ENCODE measurements at regions not wholly inside any gene's neighbourhood (a gene's known extent, or its start where the extent isn't known, plus 50 kb on each side); places are given as distances from the start of the nearest gene placed in this dataset.

DNA sequence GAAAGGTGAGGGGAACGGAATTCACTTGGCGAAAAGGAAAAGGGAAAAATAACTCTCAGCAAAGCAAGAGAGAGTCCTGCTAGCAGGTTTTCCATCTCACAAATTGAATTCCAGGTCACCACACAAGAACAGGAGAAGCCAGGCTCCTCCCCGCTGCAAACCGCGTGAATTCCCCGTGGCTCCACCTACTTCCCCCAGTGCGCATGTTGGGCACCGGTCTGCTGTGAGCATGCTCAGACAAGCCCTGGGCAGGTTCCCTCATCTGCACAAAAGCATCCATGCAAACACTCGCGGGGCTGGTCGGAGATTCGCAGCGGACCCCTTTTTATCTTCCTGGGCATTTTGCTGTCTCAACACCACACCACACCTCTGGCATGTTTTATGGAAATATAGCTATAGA lies 58.5 kb upstream of the S1PR3 start:
- DNase-seq, result no peak

DNA sequence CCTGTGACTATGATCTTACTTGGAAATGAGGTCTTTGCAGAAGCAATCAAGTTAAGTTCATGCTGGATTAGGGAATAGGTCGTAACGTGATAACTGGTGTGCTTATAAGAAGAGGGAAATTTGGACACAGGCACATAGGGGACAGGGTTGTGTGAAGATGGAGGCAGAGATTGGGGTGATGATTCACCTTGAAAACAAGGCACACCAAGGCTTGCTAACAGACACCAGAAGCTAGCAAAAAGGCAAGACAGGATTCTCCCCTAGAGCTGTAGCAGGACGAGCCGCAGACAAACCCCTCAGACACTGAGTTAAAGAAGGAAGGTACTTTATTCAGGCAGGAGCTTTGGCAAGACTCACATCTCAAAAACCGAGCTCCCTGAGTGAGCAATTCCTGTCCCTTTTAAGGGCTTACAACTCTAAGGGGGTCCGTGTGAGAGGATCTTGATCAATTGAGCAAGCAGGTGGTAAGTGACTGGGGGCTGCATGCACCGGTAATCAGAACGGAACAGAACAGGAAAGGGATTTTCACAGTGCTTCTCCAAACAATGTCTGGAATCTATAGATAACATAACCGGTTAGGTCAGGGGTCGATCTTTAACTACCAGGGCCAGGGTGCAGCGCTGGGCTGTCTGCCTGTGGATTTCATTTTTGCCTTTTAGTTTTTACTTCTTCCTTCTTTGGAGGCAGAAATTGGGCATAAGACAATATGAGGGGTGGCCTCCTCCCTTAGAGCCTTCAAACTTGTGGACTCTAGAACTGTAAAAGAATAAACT lies 57.5 kb upstream of the S1PR3 start:
- DNase-seq, result no peak

DNA sequence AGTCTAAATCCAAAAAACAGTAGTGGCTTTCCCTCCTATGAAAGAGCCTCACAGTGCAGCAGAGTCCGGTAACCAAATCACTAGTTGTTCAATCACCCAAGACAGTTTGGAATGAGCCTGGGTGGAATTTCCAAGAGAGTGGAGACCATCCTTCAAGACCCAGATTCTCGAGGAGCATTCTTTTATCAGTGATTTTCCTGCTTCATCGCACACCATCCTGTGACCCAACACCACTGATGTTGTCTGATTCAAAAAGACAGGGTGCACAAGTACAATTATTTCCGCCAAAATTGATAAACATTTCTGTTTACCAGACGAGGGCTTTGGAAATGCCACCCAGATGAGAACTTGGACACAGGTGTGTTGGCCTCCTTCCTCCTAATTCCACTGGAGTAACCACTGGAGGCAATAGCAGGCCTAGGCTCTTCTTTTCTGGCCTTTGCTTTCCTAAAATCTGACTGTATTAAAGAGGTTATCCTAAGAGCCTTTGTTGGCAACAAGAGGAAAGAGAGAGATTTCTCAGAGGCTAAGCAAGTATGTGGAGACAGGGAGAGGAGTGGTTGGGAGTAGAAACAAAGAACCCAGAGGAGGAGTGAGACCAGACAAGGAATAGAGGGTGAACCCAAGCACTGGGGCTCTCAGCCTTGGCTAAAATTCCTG lies 56.3 kb upstream of the S1PR3 start:
- DNase-seq, result no peak

DNA sequence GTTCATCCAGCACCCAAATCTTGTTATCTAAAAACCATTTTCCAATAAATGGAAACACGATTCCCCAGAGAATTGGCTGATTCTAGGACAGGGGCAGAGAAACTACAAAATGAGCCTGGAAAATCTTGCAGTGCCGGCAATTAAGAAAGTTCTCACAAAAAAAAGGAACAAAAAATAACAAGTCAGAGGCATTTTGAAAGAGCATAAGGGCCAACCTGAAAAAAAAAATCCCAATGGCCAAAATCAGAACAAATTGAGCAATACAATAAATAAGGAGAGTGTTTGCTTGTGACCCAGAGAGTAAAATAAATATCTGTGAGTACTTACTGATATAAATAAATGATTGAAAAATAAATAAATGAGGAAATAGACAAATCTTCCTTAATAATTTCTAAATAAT lies 55.1 kb upstream of the S1PR3 start:
- DNase-seq, result no peak

DNA sequence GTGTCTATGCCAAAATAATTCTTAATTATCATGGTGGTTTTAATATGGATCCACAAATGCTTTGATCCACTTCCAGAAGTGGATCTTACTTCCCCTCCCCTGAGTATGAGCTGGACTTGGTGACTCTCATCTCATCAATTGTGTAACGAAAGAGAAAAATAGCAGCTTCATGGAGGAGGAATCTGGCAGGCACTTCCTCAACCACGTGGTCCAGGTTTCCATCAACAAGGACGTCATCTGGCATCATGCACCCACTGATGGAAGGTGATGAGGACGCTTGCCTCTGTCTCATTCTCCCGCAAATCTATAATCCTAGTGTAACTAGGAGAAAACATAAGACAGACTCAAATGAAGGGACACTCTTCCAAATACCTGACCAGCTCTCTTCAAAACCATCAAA lies 54.6 kb upstream of the S1PR3 start:
- DNase-seq, result no peak

DNA sequence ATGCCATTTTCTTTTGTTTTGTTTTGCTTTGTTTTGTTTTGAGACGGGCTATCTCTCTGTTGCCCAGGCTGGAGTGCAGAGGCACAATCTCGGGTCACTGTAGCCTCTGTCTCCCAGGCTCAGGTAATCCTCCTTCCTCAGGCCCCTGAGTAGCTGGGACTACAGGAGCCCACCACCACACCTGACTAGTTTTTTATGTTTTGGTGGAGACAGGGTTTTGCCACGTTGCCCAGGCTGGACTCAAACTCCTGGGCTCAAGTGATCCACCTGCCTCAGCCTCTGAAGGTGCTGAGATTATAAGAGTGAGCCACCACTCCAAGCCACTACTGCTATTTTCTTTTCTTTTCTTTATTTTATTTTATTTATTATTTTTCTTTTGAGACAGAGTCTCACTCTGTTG lies 54.0 kb upstream of the S1PR3 start:
- DNase-seq, result no peak

DNA sequence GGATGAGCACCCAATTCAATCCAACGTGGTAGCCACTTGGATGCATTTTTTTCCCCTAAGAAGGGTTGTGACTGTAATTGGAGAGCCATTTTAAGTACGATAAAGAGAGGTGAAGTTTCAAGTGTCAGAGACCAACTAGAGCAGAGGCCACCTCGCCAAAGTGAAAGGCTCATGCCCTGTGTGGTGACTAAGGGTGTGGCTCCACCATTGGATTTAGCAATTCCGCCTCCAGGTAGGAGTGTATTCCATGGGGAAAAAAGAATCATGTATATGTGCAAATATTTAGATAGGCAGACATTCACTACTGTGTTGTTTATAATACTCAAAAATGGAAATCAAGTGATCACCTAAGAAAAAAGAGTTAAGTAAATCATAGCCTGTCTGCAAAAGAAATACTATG lies 53.1 kb upstream of the S1PR3 start:
- DNase-seq, result no peak
